GM18507 (cell line): ENCODE measurements at regions not wholly inside any gene's neighbourhood (a gene's known extent, or its start where the extent isn't known, plus 50 kb on each side); places are given as distances from the start of the nearest gene placed in this dataset.

Experiments
- DNase-seq: peaks from one replicate; pipeline ENCODE4 v3.0.0; 2011; ENCODE audit warnings: low read depth; ENCODE audit not compliant: insufficient read length; ENCODE audit errors: extremely low spot score
- FAIRE-seq: peaks from 2 replicates; lab custom pipeline; 2011; peaks lifted over from hg19 to GRCh38; lab: Jason Lieb, UNC

DNA sequence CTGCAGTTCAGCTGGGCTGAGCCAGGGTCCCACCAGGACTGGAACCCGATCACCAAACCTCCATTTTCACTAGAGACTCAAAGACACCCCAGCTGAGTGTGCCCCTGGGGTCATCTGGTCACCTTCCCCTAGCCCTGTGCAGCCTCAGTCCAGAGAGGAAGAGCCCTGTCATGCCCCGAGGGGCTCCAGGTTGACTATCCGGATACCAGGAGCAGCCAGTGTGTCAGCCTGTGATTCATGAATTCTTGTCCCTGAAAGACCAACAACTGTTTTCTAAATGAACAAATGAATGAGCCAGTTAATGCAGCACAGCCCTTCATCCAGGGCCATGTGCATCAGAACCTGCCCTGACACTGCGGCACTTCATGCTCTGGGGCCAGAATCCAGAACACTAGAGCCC is 201.9 kb upstream of the TCERG1L start:
- DNase-seq: no peak
- FAIRE-seq: no peak

DNA sequence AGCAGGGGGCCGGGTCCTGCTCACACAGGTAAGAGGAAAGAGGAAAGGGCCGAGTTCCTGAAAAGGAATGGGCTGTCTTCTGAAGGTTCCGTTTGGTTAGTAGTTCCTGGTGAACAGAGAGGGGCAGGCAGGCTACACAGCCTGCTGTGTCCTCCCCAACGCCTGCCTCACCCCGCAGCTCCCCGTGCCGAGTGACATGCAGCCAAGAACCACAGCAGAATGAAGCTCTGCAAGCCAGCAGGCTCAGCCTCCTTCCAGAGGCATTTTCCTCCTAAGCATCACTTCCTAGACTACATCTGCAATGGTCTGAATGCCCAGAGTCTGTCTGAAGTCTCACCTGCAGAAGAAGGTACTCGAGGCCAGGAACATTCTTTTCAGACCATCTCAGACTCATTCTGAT is 202.4 kb upstream of the TCERG1L start:
- FAIRE-seq: no peak
- no peak for DNase-seq

DNA sequence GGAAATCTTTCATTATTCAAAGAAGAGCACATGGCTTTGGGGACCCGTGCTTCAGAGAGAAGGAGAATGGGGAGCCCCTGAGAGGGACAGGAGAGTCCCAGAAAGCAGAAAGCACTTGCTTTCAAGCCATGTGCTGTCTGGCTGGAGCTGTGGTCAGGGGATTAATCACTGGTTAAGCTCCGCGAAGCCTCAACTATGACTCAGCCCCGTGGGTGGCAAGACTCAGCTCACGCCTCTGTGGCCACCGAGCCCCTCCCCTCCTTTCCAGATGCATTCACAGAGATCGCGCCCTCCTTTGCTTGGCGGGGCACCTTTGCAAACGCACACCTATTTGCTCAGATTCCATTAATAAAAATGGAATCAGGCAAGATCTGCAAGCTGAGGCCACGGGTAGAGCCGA is 202.9 kb upstream of the TCERG1L start:
- no peak for DNase-seq
- no peak for FAIRE-seq

DNA sequence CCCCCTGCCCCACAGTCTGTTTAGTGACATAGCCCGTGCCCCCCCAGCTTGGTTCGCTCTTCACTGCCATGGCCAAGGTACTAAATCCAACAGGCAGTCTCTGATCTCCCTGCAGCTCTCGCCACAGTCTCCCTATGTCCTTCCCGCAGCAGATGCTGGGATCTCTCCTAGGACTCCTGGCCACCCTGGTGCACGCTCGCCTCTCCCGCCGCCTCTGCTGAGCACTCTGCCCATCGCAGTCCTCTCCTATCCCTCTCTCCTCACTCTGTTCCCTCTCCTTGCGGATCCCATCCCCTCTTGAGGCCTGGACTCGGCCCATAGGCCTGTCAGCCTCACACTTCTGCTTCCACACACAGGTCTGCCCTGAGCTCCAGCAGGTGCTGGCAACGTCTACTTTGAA is 204.8 kb upstream of the TCERG1L start:
- no peak for DNase-seq
- FAIRE-seq: no peak

DNA sequence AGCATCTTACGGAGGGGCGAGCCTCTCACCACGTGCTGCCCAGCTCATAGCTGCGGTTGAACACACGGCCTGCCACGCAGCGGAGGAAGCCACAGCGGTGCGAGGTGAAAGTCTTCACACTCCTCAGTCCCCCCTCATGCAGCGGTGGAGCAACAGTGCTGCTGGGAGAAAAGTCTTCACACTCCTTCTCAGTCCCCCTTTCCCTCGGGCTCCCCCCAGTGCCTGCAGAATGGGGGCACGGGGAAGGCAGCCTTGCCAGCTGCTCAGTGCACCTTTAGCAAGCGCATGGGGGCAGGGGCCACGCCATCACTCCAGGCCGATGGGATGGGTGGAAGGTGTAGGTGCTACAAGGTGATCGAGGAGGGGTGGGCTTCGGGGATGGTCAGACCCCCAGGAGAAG is 206.3 kb upstream of the TCERG1L start:
- no peak for FAIRE-seq
- no peak for DNase-seq

DNA sequence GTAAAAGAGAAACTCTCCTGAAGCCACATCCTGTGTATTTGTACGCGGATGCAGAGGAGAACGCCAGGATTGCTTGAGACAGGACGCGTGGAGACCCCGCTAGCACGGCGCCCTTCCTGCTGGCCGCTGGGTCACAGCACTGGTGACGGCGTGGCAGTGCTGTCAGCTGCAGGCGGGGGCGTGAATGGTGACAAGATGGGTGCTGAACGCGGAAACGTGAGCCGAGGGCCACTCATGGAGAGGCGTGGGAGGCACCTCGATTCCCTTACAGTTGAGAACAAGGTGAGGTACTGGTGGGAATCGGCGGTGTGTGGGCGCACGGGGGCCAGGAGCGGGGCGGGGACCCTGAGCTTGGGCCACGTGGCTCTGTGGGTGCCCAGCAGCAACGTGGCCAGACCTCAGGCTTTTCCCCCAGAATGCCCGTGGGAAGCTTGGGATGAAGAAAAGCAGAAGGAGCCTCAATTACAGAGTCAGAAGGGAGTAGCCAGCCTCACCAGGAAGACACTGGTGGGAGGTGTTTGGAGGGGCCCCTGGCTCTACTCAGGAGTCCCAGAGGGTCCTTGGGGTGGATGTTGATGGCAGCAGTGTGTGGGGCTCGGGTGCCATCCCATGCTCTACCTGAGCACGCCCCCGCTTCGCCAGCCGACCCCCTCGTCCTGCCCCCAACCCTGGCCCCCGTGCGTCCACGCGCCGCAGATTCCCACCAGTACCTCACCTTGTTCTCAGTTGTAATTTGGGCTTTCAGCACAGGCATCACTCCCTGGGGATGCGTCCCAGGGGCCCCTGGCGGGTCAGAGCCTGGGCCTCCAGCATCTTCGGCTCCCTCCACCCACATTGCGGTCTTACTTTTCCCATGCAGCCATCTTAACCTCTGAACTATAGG is 208.4 kb upstream of the TCERG1L start:
- FAIRE-seq: no peak
- DNase-seq: no peak

DNA sequence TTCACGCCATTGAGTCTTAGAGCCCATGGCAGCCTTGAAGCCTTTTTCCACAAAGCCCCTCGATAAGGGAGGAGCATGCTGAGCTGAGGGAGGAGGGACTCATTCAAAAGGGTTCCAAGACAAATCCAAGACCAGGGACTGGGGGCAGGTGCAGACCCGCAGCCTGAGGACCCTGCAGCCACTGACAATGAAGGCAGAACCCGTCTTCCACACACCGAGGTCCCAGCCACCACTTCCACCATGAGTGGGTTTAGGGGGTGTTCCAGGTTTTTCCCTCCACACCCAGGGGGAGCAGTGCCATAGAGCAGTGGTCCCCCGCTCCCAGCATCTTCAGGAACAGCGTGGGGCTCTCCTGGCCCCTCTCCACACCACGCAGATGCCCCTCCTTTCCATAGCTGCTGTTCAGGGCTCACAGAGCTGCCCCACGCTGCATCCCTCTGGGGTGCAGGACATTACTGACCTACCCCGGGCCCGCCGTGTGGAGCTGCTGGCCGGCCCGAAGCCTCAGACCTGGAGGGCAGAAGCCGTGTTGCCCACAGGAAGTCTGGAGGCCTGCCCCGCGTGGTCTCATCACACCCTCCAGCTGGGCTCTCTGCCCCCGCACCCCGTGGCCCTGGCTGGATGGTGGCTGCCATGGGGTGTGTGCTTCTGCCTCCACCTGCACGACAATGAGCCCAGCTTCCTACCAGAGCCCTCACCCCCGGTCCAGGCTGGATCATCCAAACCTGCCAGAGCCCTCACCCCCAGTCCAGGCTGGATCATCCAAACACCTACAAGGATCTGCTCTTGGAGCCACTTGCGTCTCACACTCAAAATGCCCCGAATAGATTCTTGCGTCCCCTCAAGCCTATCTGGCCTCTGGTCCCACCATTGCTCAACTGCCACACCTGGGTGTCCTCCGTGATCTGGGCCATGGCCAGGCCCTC is 220.0 kb upstream of the TCERG1L start:
- no peak for FAIRE-seq
- no peak for DNase-seq

DNA sequence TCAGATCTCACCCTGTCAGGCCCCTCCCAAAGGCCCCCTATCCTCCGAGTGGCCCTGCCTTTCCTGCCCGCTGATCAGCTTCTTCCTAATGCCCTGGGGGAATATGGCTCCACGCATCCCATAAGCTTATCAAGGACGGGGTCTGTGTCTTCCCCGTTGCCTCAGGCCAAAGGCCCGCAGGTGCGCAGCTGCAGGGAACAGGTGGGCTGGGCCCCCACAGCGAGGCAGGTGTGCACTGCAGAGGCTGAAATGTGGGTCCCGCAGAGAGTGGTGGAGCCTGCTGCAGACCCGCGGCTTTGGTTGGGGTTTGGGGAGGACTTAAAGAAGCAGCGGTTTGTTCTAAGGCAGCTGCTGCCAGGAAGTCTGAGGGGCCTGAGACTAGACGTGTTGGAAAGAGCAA is 220.8 kb upstream of the TCERG1L start:
- no peak for FAIRE-seq
- no peak for DNase-seq

DNA sequence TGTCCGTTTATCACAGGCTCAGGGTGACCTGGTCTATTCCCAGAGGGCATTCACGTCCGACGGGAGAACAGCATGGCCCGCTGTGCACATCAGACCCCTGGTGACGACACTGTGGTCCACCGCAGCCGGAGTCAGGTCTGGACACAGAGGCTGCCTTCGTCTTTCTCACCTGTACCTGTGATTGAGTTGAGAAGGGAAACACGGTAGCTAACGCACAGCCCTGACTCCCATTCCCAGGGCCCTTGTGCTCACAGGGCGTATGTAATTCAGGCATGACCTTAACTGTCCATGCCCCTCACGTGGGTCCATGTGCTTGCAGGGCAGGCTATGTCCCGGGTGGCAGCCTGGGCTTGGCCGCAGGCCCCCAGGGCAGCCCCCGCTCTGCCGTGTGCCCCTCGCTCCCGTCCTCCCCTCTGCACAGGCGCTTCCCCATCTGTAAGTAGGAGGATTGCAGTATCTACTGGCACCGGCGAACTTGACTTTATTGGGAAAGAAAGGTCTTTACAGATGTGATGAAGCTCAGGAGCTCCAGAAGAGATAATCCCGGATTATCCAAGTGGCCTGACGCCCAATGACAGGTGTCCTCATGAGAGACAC is 221.3 kb upstream of the TCERG1L start:
- DNase-seq (no peak), FAIRE-seq (no peak)

DNA sequence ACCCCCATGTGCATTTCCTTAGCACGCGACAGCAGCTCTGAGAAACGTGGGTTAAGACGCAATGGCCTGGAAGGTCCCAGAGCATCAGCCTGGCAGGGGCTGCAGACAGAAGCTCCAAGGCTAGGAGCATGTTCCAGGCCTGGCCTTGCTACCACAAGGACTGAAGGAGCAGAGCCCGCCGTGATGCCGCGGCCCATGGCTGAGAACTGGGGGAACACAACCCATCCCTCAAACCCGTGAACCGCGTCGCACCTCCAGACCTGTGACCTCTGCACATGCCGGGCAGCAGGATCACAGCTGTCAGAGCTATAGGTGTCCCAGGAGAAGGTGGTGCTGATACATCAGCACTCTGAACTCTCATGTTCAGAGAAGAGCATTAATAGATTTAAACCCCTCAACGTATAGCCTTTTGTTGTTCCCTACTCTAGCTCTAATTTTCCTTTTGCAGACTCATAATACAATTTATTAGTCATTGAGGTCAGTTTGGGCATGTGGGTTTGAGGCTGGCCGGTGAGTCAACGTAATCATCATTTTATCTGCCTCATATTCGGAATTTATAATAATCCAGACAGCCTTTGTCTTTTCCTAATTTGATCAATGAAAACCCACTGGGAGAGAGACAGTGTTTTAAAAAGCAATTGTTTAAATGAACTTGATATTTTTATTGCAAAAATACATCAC is 222.5 kb upstream of the TCERG1L start:
- no peak for FAIRE-seq
- DNase-seq: no peak

DNA sequence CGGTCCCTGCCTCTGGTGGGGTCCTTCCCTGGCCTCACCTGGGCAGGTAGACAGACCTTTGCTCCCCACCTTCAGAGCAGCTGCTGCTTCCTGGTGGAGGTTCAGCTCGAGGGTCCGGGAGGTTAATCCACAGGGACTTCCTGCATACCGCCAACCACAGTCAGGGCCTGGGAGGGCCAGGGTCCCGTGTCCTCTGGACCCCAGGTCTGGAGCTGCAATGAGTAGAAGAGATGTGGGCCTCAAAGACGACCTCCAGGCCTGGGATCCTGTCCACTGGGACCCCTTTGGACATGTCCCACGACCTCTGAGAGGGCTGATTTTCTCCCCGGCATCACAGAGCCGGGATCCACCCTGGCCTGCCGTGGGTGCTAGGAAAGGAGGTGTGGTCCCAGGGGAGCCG is 223.3 kb upstream of the TCERG1L start:
- DNase-seq (no peak), FAIRE-seq (no peak)

DNA sequence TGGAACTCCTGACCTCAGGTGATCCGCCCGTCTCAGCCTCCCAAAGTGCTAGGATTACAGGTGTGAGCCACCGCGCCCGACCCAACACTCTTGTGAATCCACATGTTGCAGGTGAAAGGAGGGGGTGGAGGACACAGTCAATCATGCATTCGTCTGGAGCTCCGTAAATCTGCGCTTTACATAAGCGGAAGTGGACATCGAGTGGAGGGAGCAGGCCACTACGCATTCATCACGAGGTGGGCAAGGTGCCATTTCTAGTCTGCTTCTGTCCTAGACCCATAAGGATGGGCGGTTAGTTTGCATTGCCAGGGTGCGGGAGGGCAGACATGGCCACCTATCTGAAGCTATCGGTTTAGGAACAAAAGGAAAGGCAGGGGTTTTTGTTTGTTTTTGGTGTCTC is 225.2 kb upstream of the TCERG1L start:
- FAIRE-seq (no peak), DNase-seq (no peak)

DNA sequence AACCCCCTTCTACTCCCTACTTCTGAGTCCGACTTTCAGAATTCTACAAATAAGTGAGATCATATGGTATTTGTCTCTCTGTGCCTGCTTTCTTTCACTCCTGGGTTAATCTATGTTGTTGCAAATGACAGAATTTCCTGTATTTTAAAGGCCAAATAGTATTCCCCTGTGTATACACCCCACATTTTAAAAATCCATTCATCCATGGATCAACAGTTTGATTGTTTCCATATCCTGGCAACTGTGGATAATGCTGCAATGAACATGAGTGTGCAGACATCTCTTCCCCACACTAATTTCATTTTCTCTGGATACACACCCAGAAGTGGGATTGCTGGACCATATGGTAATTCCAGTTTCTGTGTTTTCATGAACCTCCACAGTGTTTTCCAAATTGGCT is 225.8 kb upstream of the TCERG1L start:
- no peak for FAIRE-seq
- DNase-seq: no peak

DNA sequence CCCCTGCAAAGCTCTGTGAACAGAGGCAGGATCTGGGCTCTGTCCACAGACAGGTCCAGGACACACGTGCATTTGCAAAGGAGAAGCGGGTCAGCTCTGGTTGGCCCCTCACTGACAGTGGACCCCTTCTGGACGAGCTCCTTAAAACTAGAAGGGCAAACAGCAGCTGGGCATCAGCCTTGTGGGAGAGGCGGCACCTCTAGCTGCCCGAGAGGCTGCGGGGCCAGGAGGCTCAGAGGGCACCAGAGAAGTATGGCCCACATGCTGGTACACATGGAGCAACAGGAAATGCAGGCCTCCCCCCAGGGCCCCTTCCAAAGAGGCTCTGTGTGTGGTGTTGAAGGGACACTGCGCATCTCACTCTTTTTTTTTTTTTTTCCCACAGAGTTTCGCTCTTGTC is 233.0 kb upstream of the TCERG1L start:
- FAIRE-seq (no peak), DNase-seq (no peak)

DNA sequence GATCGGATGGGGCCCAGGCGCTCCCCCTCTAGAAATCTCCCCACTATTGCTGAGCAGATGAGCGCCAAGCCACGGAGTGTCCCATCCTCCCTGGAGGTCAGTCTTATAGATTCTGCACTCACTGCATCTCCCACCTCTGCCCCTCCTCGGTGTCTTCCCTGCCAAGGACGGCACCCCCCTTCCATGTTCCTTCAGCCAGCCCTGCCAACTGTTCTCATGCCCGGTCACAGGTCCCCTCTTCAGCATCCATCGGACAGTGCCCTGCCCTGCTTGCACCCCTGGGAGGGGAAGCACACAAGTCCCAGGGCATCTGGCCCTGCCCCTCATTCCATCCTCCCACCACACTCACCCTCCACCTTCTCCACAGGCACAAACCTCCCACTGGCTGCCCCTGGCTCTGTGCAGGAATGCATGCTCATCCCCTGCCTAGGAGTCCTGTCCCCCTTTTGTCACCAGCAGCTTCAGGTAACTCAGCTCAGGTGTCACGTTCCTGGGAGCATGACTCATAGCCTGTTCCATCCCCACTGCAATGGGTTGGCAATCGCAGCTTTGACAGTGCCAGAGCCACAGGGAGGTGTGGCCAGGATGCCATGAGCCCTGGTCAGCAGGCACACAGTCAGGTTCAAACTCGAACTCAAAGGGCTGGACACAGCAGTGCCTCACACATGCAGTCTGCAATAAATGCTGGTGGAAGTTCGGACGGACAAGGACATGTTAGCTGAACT is 234.7 kb upstream of the TCERG1L start:
- FAIRE-seq: no peak
- DNase-seq: no peak

DNA sequence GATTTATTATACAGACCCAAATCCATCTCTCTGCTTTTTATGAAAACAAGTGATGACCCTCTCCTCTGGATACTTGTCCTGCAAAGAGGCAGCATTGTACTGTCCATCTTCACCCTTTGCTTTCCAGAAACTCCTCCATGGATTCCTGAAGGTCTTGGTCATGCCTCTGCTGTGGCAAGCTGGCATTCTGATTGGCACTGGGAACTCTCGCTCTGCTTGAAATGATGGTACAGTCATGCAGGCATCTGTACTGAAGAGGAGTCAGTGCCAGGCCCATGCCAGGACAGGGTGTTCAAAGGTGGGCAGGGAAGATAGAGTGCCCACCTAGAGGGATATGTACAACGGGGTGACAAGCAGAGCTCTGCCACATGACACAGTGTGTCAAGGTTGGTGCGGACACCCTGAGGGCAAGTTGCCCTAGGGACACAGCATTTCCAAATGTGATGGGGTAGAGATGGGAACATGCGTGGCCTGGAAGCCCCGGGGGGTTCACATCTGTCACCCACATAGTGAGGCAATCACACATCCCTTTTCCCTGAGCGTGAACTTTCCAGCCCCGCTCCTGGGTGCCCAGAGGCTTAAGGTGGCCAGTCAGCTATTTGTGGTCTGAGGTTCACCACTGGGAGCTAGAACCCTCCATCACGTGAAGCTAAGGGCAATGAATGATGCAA is 235.7 kb upstream of the TCERG1L start:
- no peak for FAIRE-seq
- no peak for DNase-seq

DNA sequence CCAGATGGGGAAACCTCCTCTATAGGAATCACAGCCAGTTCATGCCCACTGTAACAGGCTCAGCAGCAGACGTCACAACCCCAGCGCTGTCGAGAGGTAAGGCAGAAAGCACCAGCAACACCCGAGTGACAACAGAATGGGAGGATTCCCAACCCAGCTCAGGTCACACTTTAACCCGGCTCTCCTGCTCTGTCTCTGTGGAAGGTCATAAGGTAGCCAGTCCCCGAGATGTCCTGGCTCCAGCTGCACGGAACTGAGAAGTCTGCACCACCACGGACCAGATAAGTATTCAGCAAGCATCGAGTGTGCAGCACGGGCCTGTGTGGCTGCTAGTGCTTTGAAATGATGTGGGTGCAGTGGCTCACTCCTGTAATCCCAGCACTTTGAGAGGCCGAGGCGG is 236.7 kb upstream of the TCERG1L start:
- FAIRE-seq: no peak
- no peak for DNase-seq

DNA sequence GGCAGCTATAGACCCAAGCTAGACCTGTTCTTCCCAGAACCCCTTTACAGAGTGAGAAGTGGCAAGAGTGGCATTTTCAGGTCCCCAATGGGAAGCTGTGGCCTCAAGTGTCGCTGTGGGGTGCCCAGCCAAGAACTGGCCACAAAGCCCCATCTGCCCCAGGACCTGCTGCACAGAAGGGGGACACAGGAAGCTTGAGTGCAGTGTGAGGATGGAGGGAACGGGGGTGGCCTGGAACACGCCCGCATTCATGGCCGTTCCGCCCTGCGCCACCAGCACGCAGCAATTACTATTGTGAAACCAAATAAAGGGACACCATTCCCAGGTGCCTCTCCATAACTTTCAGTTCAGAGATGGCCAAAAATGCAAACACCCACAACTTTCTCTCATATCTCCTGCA is 237.6 kb upstream of the TCERG1L start:
- FAIRE-seq: no peak

DNA sequence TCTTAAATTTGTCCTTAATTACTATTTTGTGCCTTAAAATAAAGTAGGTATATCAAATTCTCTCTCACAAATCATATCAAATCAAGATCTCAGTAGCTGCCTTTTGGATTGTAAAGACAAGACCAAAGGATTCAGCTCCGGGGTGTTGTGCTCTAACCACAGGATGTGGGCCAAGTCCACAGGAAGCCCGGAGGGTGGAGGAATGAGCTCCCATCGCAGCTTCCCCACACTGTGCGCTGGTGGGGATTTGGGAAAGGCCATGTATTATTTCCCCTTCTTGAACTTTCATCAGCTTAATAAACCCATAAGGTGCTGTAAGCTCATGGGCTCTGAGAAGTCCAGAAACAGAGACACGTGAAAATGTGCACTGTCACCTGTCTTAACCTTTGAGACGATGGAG is 241.6 kb upstream of the TCERG1L start:
- no peak for DNase-seq
- no peak for FAIRE-seq

More for the DNA sequence above, 237.6 kb upstream of the TCERG1L start:
- no peak for DNase-seq
